OCI-LY3 (cell line): ENCODE measurements at regions not wholly inside any gene's neighbourhood (a gene's known extent, or its start where the extent isn't known, plus 50 kb on each side); places are given as distances from the start of the nearest gene placed in this dataset.

Experiments used
- H2AFZ ChIP-seq: fragments of 200-600, 300-600 bp; shearing (Covaris generic); 2 replicates; pipeline ENCODE4 v1.6.0; 2014; ENCODE audit warnings: antibody characterized with exemption, low read depth, low read length
- H3K27ac ChIP-seq: fragments of 200-600, 300-600 bp; sonication (generic); 2 replicates; pipeline ENCODE4 v1.5.1; 2014; ENCODE audit warnings: mild to moderate bottlenecking, low read length, moderate library complexity, mixed read lengths
- H3K27me3 ChIP-seq: fragments of 200-600, 300-600 bp; sonication (generic); 2 replicates; pipeline ENCODE4 v1.6.1; 2014; ENCODE audit warnings: low read depth, low read length, mixed read lengths
- H3K36me3 ChIP-seq: fragments of 200-600, 300-600 bp; sonication (generic); replicated peaks from 2 replicates; pipeline ENCODE3; 2014; ENCODE audit warnings: low read depth, low read length, mixed read lengths
- H3K4me1 ChIP-seq: fragments of 300-600, 200-600 bp; sonication (generic); 2 replicates; pipeline ENCODE4 v1.6.1; 2014; ENCODE audit warnings: low read length, mixed read lengths
- H3K4me2 ChIP-seq: fragments of 200-600, 300-600 bp; sonication (generic); 2 replicates; pipeline ENCODE4 v1.6.1; 2014; ENCODE audit warnings: low read length, mixed read lengths
- H3K4me3 ChIP-seq: fragments of 300-600, 200-600 bp; sonication (generic); 2 replicates; pipeline ENCODE4 v1.5.1; 2014; ENCODE audit warnings: antibody characterized with exemption, mild to moderate bottlenecking, low read length, moderate library complexity
- H3K79me2 ChIP-seq: fragments of 300-600, 200-600 bp; shearing (Covaris generic); 2 replicates; pipeline ENCODE4 v1.6.1; 2014; ENCODE audit warnings: mild to moderate bottlenecking, low read length, mixed read lengths
- H3K9ac ChIP-seq: fragments of 300-600, 200-600 bp; shearing (Covaris generic); 2 replicates; pipeline ENCODE4 v1.6.0; 2014; ENCODE audit warnings: mild to moderate bottlenecking, low read length, moderate library complexity
- H3K9me3 ChIP-seq: fragments of 200-600, 300-600 bp; shearing (Covaris generic); 2 replicates; pipeline ENCODE4 v1.6.1; 2014; ENCODE audit warnings: low read length, mixed read lengths; ENCODE audit not compliant: insufficient read depth
- H4K20me1 ChIP-seq: fragments of 200-600, 300-600 bp; sonication (generic); 2 replicates; pipeline ENCODE4 v1.6.1; 2016; ENCODE audit warnings: low read length, mixed read lengths; ENCODE audit not compliant: insufficient read depth
- EZH2phosphoT487 ChIP-seq: fragments of 200-600 bp; shearing (Covaris generic); IDR thresholded peaks from 2 replicates; pipeline ENCODE4 v1.6.1; 2018; ENCODE audit warnings: antibody characterized with exemption, mixed run types, low read depth
- TF ChIP-seq, protein P1 (sequence below): fragments of 200-600, 300-600 bp; sonication (generic); IDR thresholded peaks from 2 replicates; pipeline ENCODE4 v1.5.1; 2014; ENCODE audit warnings: antibody characterized with exemption, low read length, low read depth

DNA sequence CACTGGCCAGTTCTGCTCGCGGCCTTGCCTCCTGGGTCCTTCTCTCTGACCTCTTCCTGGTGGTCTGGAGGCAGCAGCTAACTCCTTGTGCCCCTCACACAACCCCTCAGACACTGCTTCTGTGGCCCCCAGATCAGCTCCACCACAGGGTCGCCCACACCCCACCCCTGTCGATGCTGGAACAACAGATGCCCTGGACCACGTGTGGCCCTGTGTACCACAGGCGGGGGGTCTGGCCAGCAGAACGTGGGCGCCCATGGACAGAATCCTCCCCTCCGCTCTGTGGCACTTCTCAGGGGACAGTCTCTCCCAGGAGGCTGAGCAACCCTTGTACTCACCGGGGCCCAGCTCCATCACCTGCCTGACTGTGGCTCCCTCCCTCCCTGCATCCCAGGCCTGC lies 245.6 kb downstream of the NDUFA10 start:
- Histone ChIP-seq H3K27me3 (no peaks in the 10 kb centered on the region), H3K4me3 (no peak overlapping the region), H3K4me1 (no peaks in the 10 kb centered on the region), H3K27ac (no peak overlapping the region), H4K20me1 (no peaks in the 10 kb centered on the region), H3K4me2 (no peak overlapping the region), H3K36me3 (no peaks in the 10 kb centered on the region), H3K9ac (no peak overlapping the region), H3K9me3 (no peaks in the 10 kb centered on the region), H2AFZ (no peak overlapping the region), H3K79me2 (no peaks in the 10 kb centered on the region)
- TF ChIP-seq EZH2phosphoT487 = no peak
- TF ChIP-seq, protein P1, sequence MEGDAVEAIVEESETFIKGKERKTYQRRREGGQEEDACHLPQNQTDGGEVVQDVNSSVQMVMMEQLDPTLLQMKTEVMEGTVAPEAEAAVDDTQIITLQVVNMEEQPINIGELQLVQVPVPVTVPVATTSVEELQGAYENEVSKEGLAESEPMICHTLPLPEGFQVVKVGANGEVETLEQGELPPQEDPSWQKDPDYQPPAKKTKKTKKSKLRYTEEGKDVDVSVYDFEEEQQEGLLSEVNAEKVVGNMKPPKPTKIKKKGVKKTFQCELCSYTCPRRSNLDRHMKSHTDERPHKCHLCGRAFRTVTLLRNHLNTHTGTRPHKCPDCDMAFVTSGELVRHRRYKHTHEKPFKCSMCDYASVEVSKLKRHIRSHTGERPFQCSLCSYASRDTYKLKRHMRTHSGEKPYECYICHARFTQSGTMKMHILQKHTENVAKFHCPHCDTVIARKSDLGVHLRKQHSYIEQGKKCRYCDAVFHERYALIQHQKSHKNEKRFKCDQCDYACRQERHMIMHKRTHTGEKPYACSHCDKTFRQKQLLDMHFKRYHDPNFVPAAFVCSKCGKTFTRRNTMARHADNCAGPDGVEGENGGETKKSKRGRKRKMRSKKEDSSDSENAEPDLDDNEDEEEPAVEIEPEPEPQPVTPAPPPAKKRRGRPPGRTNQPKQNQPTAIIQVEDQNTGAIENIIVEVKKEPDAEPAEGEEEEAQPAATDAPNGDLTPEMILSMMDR = no peak

DNA sequence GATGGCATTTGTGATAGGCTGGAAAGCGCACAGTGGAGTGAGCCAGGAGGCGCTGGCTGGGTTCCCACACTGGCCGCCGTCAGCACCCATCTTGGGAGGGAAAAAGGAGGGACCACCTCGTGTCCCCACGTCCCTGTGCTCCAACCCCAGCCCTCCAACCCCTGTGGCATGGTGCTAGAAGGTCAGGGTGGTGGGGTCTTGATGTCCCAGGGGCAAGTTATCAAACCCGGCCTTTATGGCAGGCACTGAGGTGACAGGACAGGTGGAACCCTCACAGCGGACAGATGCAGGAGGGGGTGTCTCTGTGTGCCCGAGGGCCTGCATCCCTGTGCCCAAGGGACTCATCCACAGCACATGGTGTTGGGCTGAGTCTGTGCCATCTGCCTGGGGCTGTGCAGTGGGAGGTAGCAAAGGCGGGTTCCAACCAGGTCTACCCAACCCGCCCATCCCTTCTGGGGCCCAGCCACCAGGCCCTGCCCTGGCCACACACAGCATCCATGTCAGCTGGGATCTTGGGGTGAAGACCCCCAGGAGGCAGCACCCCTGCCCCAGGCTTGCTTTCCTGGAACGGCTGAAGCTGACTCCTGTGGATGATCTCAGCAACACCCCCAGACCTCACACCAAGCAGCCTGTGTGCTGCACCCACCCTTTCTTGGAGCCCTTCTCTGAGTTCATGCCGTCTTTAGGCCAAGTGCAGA lies 246.1 kb downstream of the NDUFA10 start:
- Histone ChIP-seq H3K4me3 (no peak overlapping the region), H3K4me1 (no peaks in the 10 kb centered on the region), H2AFZ (no peak overlapping the region), H3K27ac (no peak overlapping the region), H3K9ac (no peak overlapping the region), H4K20me1 (no peaks in the 10 kb centered on the region), H3K79me2 (no peaks in the 10 kb centered on the region), H3K4me2 (no peak overlapping the region), H3K36me3 (no peaks in the 10 kb centered on the region), H3K27me3 (no peaks in the 10 kb centered on the region), H3K9me3 (no peaks in the 10 kb centered on the region)
- TF ChIP-seq, protein P1 = no peak
- no peak for TF ChIP-seq EZH2phosphoT487

DNA sequence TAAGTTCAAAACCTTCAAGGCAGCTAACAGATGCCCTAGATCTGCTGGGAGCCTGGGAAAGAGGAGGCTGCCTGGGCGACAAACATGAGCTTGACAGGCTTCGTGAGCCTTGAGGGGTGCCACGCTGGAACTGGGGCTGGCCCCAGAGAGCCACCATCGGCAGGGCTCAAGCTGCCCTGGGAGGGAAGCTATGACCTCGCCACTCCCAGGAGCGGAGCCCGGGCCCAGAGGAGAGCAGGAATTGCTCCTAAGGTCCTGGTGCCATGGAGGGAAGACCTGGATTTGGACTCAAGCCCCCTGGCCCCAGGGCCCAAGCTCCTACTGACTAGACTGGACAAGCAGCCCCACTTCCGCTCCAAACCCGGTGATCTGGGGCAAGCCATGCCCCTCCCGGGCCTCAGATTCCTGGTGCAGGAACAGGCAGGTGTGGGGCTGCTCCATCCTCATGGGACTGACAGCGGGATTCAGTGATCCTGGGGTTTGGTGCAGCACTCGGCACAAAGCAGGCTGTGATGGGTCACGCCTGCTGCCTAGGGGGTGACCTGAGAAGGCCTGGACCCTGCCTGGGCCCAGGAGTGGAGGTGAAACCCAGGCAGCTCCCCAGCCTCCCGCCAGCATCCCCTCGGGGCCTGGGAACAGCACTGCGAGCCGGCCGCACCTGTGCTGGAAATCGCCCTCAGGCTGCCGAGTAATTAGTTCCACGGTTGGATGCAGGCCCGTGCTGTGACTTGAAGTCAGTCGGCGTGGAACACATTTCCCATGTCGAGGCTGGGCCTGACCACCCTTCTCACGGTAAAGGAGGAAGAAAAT lies 246.9 kb downstream of the NDUFA10 start:
- TF ChIP-seq EZH2phosphoT487 = no peak
- TF ChIP-seq, protein P1 = no peak
- Histone ChIP-seq H3K9me3 (no peaks in the 10 kb centered on the region), H3K27ac (no peak overlapping the region), H3K27me3 (no peaks in the 10 kb centered on the region), H2AFZ (no peak overlapping the region), H3K4me2 (no peak overlapping the region), H4K20me1 (no peaks in the 10 kb centered on the region), H3K4me1 (no peaks in the 10 kb centered on the region), H3K79me2 (no peaks in the 10 kb centered on the region), H3K36me3 (no peaks in the 10 kb centered on the region), H3K9ac (no peak overlapping the region), H3K4me3 (no peak overlapping the region)

DNA sequence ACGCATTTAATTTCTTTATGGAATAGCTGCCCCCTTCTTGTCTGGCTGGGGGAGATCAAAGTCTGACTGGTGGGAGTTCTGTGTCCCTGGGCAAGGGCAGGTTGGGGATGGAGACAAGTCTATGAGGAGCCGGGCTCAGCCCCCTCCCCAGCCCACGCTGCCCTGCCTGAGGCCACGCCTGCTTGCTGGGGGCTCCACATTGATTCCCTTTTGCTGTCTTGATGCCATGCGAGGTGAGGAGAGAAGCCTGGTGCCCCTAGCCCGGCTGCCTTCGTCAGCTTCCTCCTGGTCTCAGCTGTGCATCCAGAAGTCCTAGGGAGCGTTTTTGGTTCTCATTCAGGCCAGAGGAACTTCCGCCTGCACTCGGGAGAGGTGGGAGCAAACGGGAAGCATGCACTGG lies 247.9 kb downstream of the NDUFA10 start:
- H3K36me3 ChIP-seq = no peaks in the 10 kb centered on the region
- TF ChIP-seq, protein P1 = no peak
- no peak for TF ChIP-seq EZH2phosphoT487
- no peaks in the 10 kb centered on the region for H3K4me1 ChIP-seq
- H3K27ac ChIP-seq = no peak overlapping the region
- H3K9me3 ChIP-seq = no peaks in the 10 kb centered on the region
- H3K9ac ChIP-seq = no peak overlapping the region
- H3K4me3 ChIP-seq = no peak overlapping the region
- H3K79me2 ChIP-seq = no peaks in the 10 kb centered on the region
- no peak overlapping the region for H3K4me2 ChIP-seq
- no peak overlapping the region for H2AFZ ChIP-seq
- no peaks in the 10 kb centered on the region for H4K20me1 ChIP-seq
- H3K27me3 ChIP-seq = no peaks in the 10 kb centered on the region
